PC-3 (cell line): ENCODE measurements at regions not wholly inside any gene's neighbourhood (a gene's known extent, or its start where the extent isn't known, plus 50 kb on each side); places are given as distances from the start of the nearest gene placed in this dataset.

Source experiments
- EZH2phosphoT487 ChIP-seq: fragments of 300-600 bp; sonication (generic); IDR thresholded peaks from 2 replicates; pipeline ENCODE4 v1.6.1; 2018; ENCODE audit warnings: mild to moderate bottlenecking, antibody characterized with exemption, low read length, borderline replicate concordance
- TF ChIP-seq, protein P1 (sequence below): fragments of 300-600 bp; sonication (generic); conservative IDR thresholded peaks from 2 replicates; pipeline ENCODE4 v1.5.1; 2017; ENCODE audit warnings: antibody characterized with exemption, low read depth, mild to moderate bottlenecking, low read length

DNA sequence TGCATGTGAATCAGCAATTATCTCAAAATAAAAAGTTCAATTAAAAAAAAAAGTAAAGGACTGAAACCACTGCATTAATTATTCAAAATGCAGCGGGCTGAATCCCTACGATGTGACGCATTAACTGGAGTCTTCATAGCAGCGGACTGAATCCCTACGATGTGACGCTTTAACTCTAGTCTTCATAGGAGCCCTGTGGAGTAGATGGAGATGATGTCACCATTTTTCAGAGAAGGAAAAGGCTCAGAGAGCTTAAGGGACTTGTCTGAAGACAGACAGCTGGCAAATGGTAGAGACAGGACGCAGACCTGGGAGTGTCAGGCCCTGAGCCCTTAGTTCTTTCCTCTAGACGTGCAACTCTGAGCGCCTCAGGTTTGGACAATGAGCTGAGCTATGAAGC is 168.0 kb upstream of the MYL2 start:
- TF ChIP-seq, protein P1, sequence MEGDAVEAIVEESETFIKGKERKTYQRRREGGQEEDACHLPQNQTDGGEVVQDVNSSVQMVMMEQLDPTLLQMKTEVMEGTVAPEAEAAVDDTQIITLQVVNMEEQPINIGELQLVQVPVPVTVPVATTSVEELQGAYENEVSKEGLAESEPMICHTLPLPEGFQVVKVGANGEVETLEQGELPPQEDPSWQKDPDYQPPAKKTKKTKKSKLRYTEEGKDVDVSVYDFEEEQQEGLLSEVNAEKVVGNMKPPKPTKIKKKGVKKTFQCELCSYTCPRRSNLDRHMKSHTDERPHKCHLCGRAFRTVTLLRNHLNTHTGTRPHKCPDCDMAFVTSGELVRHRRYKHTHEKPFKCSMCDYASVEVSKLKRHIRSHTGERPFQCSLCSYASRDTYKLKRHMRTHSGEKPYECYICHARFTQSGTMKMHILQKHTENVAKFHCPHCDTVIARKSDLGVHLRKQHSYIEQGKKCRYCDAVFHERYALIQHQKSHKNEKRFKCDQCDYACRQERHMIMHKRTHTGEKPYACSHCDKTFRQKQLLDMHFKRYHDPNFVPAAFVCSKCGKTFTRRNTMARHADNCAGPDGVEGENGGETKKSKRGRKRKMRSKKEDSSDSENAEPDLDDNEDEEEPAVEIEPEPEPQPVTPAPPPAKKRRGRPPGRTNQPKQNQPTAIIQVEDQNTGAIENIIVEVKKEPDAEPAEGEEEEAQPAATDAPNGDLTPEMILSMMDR, result no peak
- TF ChIP-seq EZH2phosphoT487, result no peak
